ENCODE measurements at regions not wholly inside any gene's neighbourhood (a gene's known extent, or its start where the extent isn't known, plus 50 kb on each side); places are given as distances from the start of the nearest gene placed in this dataset.

DNA sequence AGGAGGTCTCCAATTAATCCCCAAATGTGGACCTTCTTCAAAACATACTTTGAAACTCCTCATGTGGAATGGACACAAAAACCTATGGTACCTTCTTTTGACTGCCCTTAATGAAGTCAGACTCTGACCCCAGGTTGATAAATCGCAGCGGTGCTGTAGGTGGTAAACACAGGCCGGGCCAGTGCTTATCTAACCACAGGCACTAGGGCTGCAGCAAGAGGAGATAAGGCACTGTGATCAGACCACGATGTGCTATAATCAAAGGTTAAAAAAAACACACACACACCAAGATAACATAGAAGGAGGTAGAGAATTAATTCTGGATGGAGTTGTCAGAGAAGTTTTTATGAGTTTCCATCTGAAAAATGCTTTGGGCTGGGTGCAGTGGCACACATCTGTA, 52.3 kb upstream of the SIPA1L2 start:
- TF ChIP-seq, protein P1, sequence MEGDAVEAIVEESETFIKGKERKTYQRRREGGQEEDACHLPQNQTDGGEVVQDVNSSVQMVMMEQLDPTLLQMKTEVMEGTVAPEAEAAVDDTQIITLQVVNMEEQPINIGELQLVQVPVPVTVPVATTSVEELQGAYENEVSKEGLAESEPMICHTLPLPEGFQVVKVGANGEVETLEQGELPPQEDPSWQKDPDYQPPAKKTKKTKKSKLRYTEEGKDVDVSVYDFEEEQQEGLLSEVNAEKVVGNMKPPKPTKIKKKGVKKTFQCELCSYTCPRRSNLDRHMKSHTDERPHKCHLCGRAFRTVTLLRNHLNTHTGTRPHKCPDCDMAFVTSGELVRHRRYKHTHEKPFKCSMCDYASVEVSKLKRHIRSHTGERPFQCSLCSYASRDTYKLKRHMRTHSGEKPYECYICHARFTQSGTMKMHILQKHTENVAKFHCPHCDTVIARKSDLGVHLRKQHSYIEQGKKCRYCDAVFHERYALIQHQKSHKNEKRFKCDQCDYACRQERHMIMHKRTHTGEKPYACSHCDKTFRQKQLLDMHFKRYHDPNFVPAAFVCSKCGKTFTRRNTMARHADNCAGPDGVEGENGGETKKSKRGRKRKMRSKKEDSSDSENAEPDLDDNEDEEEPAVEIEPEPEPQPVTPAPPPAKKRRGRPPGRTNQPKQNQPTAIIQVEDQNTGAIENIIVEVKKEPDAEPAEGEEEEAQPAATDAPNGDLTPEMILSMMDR (IDR thresholded peaks at IDR 0.05; ENCODE audit: control insufficient read depth, extremely low read depth, insufficient read depth) = no peak
- DNase-seq (ENCODE audit: low read depth) = no peak
- no peak overlapping the region for H3K4me3 ChIP-seq (ENCODE audit: low read depth, low read length)

DNA sequence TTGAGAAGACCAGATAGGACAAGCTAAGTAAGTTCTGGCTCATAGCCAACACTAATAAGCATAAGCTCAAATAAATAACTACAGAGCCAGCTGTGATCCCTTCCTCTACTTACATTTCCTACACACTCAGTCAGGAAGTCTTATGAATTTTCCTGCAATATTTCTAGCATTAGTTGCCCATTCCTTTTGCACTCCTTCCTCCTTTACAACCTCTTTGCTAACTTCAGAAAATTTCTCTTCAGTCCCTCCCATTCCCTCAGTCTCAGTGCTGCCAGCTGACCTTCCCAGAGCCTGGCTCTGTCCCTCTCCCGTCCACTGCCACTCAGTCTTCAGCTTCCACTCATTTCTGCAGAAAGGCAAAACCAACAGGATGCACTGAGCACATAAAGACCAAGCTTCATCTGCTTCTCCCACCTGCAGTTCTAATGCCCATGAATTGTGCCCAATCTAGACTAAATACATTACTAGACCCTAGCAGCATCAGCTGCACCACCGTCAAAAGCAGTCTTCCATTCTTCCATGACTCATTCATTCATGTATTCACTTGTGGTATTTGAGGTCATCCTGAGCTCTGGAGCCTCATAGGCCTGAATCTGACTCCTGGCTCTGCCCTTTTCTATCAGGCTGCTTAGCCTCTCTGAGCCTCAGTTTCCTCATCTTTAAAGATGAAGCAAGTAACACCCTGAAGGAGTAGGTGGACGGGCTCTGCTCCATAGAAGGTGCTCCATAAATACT, 54.6 kb upstream of the SIPA1L2 start:
- TF ChIP-seq, protein P1 (IDR thresholded peaks at IDR 0.05; ENCODE audit: control insufficient read depth, extremely low read depth, insufficient read depth) = no peak
- no peak overlapping the region for H3K4me3 ChIP-seq (ENCODE audit: low read depth, low read length)
- DNase-seq (ENCODE audit: low read depth) = no peak

DNA sequence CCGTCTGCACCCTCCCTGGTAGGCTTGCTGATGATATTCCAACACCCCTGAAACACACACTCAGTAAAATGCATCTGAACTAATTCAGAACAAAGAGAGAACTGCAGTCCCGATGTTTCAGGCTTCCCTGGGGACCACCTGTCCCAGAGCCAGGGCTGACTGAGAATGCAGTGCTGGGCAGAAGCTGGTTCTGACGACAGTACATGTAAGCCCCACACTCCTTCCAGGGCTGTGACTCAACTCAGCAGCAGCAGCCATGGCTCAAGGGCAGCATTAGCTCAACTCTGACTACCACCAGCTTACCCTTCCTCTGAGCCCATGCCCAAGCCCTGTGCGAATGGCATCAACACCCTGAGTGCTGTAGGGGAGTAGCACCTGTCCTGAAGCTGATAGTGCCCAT, 56.4 kb upstream of the SIPA1L2 start:
- TF ChIP-seq, protein P1 (IDR thresholded peaks at IDR 0.05; ENCODE audit: control insufficient read depth, extremely low read depth, insufficient read depth) = no peak
- H3K4me3 ChIP-seq (ENCODE audit: low read depth, low read length) = no peak overlapping the region
- DNase-seq (ENCODE audit: low read depth) = no peak

DNA sequence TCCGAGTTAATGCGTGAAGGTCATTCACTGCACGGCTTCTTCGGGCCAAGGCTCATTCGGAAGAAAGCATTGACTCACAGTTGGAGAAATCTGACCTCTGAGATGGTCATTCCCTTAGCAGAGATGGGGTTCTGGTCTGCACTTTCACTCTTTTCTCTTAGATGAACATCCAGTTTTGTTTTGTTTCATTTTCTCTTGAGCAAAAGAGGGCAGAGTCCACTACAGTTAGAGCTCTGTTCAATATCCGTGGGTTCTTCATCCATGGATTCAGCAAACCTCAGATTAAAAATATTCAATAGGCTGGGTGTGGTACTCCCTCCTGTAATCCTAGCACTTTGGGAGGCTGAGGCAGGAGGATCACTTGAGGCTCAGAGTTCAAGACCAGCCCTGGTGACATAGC, 57.4 kb upstream of the SIPA1L2 start:
- no peak overlapping the region for H3K4me3 ChIP-seq (ENCODE audit: low read depth, low read length)
- TF ChIP-seq, protein P1 (IDR thresholded peaks at IDR 0.05; ENCODE audit: control insufficient read depth, extremely low read depth, insufficient read depth) = no peak
- DNase-seq (ENCODE audit: low read depth) = no peak

DNA sequence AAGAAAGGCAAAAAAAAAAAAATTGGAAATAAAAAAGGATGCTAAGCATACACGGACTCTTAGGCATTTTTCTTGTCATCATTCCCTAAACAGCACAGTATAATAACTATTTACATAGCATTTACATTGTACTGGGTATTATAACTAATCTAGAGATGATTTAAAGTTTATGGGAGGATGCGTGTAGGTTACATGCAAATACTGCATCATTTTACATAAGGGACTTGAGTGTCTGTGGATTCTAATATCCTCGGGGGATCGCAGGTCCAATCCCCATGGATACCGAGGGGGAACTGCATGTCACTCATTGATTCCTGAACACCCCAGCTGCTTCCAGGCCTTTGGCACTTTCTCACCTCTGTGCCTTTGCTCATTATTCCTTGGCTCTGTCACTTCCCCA, 57.8 kb upstream of the SIPA1L2 start:
- no peak for DNase-seq (ENCODE audit: low read depth)
- H3K4me3 ChIP-seq (ENCODE audit: low read depth, low read length) = no peak overlapping the region
- TF ChIP-seq, protein P1 (IDR thresholded peaks at IDR 0.05; ENCODE audit: control insufficient read depth, extremely low read depth, insufficient read depth) = no peak

DNA sequence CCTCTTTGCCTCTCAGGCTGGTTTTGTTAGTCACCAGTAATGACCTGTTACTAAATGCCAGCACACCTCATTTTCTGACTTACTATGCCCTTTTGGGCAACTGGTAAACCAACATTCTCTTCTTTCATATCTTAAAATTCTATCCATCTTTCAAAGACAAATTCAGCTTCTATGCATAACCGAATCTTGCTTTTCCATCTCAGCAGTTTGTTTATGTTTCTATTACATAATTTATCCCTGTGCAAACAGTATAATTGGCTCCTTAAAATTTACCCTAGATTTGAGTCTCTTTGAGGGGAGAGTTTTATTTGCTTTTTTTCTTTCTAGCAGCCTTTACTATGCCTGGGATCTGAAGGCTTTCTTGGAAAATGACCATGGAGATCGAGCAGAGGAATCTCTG, 58.5 kb upstream of the SIPA1L2 start:
- TF ChIP-seq, protein P1 (IDR thresholded peaks at IDR 0.05; ENCODE audit: control insufficient read depth, extremely low read depth, insufficient read depth) = no peak
- no peak overlapping the region for H3K4me3 ChIP-seq (ENCODE audit: low read depth, low read length)
- no peak for DNase-seq (ENCODE audit: low read depth)

DNA sequence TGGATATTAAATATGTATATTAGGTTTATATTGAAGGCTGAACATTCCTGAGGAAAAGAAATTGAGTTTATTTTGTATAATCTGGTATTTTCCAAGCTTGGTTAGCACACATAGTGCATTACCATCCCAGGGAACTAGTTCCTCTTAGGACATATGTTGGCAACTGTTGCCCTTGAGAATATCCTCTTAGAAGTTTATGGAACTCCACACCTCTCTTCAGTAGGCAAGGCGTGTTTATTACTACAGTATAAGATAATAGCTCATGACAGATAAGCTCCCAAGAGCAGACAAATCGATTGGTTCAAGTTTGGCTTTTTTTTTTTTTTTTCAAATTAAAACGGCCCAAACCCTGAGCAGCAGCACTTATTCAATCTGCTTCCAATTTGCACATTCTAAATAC, 59.8 kb upstream of the SIPA1L2 start:
- no peak for DNase-seq (ENCODE audit: low read depth)
- TF ChIP-seq, protein P1 (IDR thresholded peaks at IDR 0.05; ENCODE audit: control insufficient read depth, extremely low read depth, insufficient read depth) = no peak
- H3K4me3 ChIP-seq (ENCODE audit: low read depth, low read length) = no peak overlapping the region
